HUES64 (cell line): ENCODE measurements at regions not wholly inside any gene's neighbourhood (a gene's known extent, or its start where the extent isn't known, plus 50 kb on each side); places are given as distances from the start of the nearest gene placed in this dataset.
A peak's percentile ranks its signal among the peaks of the same experiment; 100 is the strongest.

ENCODE experiments used
- H3K27ac ChIP-seq: 2 replicates; pipeline ENCODE4 v1.7.0; 2013; ENCODE audit warnings: low read depth, low read length, inconsistent platforms
- H3K27me3 ChIP-seq: 2 replicates; pipeline ENCODE4 v1.6.1; 2013; ENCODE audit warnings: mild to moderate bottlenecking, low read length; ENCODE audit not compliant: insufficient read depth
- H3K36me3 ChIP-seq: 2 replicates; pipeline ENCODE4 v1.6.1; 2013; ENCODE audit warnings: mild to moderate bottlenecking, low read length; ENCODE audit not compliant: insufficient read depth
- H3K4me1 ChIP-seq: 2 replicates; pipeline ENCODE4 v1.6.1; 2013; ENCODE audit warnings: mild to moderate bottlenecking, low read length, moderate library complexity; ENCODE audit not compliant: insufficient read depth
- H3K4me3 ChIP-seq: 2 replicates; pipeline ENCODE4 v1.5.1; 2013; ENCODE audit warnings: mild to moderate bottlenecking, low read length, moderate library complexity
- H3K9ac ChIP-seq: 2 replicates; pipeline ENCODE4 v1.6.1; 2013; ENCODE audit warnings: mild to moderate bottlenecking, low read depth, low read length
- H3K9me3 ChIP-seq: 2 replicates; pipeline ENCODE4 v1.6.1; 2013; ENCODE audit warnings: low read depth, low read length; ENCODE audit not compliant: insufficient read depth
- WGBS: fragments of 150-250, 120-280 bp; methylation state at CpG from one replicate; pipeline ENCODE4 v1.1.7; 2013; ENCODE audit warnings: missing lambda C conversion rate; 5-methylcytosine and 5-hydroxymethylcytosine counted together

GRCh38 chr1:38394303-38394702 is 347.7 kb upstream of the POU3F1 start:
- Histone ChIP-seq H3K9ac (no peak overlapping the region), H3K4me1 (peaks cover 10% of the 10 kb centered on the region), H3K9me3 (peaks cover 27% of the 10 kb centered on the region), H3K4me3 (no peak overlapping the region), H3K36me3 (no peaks in the 10 kb centered on the region), H3K27ac (no peak overlapping the region), H3K27me3 (no peaks in the 10 kb centered on the region)

- WGBS, result 63% methylated on average over 2 of the region's 2 CpGs
- peaks cover 10% of the 10 kb centered on the region for H3K4me1 ChIP-seq
- no peak overlapping the region for H3K27ac ChIP-seq
- H3K36me3 ChIP-seq, result no peaks in the 10 kb centered on the region
- no peaks in the 10 kb centered on the region for H3K27me3 ChIP-seq
- peaks cover 35% of the 10 kb centered on the region for H3K9me3 ChIP-seq
- no peak overlapping the region for H3K4me3 ChIP-seq
- H3K9ac ChIP-seq, result no peak overlapping the region
Measured at GRCh38 chr1:38392861-38393260, 346.3 kb upstream of the POU3F1 start.

GRCh38 chr1:38381256-38381655 is 334.7 kb upstream of the POU3F1 start:
- no peaks in the 10 kb centered on the region for H3K27me3 ChIP-seq
- peaks cover 9% of the 10 kb centered on the region for H3K4me1 ChIP-seq
- H3K9me3 ChIP-seq, result no peaks in the 10 kb centered on the region
- H3K27ac ChIP-seq, result no peak overlapping the region
- no peak overlapping the region for H3K4me3 ChIP-seq
- no peaks in the 10 kb centered on the region for H3K36me3 ChIP-seq
- no peak overlapping the region for H3K9ac ChIP-seq
- 95% methylated on average over 8 of the region's 8 CpGs for WGBS

GRCh38 chr1:38376577-38376976 is 330.0 kb upstream of the POU3F1 start:
- Histone ChIP-seq H3K27me3 (no peaks in the 10 kb centered on the region), H3K9ac (no peak overlapping the region), H3K27ac (no peak overlapping the region), H3K36me3 (no peaks in the 10 kb centered on the region), H3K4me1 (peaks cover 9% of the 10 kb centered on the region), H3K9me3 (peaks cover 19% of the 10 kb centered on the region), H3K4me3 (no peak overlapping the region)
- 89% methylated on average over 2 of the region's 2 CpGs for WGBS

- no CpG with 5 or more reads among the region's 1 CpG for WGBS
- Histone ChIP-seq H3K4me1 (peaks cover 18% of the 10 kb centered on the region; the same call in 1 of the 2 replicates), H3K9me3 (peaks cover 19% of the 10 kb centered on the region), H3K27me3 (no peaks in the 10 kb centered on the region), H3K9ac (no peak overlapping the region), H3K4me3 (no peak overlapping the region), H3K27ac (no peak overlapping the region), H3K36me3 (no peaks in the 10 kb centered on the region)
Measured at GRCh38 chr1:38375035-38375434, 328.4 kb upstream of the POU3F1 start.

- H3K36me3 ChIP-seq, result no peaks in the 10 kb centered on the region
- peaks cover 15% of the 10 kb centered on the region; the same call in 1 of the 2 replicates for H3K4me1 ChIP-seq
- no peak overlapping the region for H3K9ac ChIP-seq
- H3K9me3 ChIP-seq, result peaks cover 19% of the 10 kb centered on the region
- no peaks in the 10 kb centered on the region for H3K27me3 ChIP-seq
- WGBS, result no CpG with 5 or more reads among the region's 1 CpG
- H3K4me3 ChIP-seq, result no peak overlapping the region
- peak overlapping the region; percentile 57; the same call in 1 of the 2 replicates for H3K27ac ChIP-seq
Measured at GRCh38 chr1:38371505-38371844, 324.9 kb upstream of the POU3F1 start.

GRCh38 chr1:38370716-38371504 is 324.3 kb upstream of the POU3F1 start:
- Histone ChIP-seq H3K4me3 (no peak overlapping the region), H3K4me1 (peaks cover 15% of the 10 kb centered on the region; the same call in 1 of the 2 replicates), H3K27me3 (no peaks in the 10 kb centered on the region), H3K27ac (peak overlapping the region; percentile 78), H3K36me3 (no peaks in the 10 kb centered on the region), H3K9ac (no peak overlapping the region), H3K9me3 (peaks cover 19% of the 10 kb centered on the region)
- 57% methylated on average over 14 of the region's 14 CpGs for WGBS

- H3K27ac ChIP-seq, result no peak overlapping the region
- H3K27me3 ChIP-seq, result no peaks in the 10 kb centered on the region
- H3K9me3 ChIP-seq, result no peaks in the 10 kb centered on the region
- no peaks in the 10 kb centered on the region for H3K36me3 ChIP-seq
- no peak overlapping the region for H3K9ac ChIP-seq
- H3K4me1 ChIP-seq, result peaks cover 31% of the 10 kb centered on the region
- no peak overlapping the region for H3K4me3 ChIP-seq
- WGBS, result 94% methylated on average over 1 of the region's 1 CpG
Measured at GRCh38 chr1:38365242-38365641, 318.6 kb upstream of the POU3F1 start.

GRCh38 chr1:38361566-38361965 is 315.0 kb upstream of the POU3F1 start:
- Histone ChIP-seq H3K4me3 (no peak overlapping the region), H3K27me3 (no peaks in the 10 kb centered on the region), H3K36me3 (no peaks in the 10 kb centered on the region), H3K27ac (no peak overlapping the region), H3K9me3 (no peaks in the 10 kb centered on the region), H3K9ac (no peak overlapping the region), H3K4me1 (peaks cover 29% of the 10 kb centered on the region)
- 68% methylated on average over 5 of the region's 6 CpGs for WGBS

GRCh38 chr1:38360807-38361206 is 314.2 kb upstream of the POU3F1 start:
- WGBS, result 97% methylated on average over 1 of the region's 1 CpG
- Histone ChIP-seq H3K4me3 (no peak overlapping the region), H3K27me3 (no peaks in the 10 kb centered on the region), H3K9ac (no peak overlapping the region), H3K4me1 (peaks cover 29% of the 10 kb centered on the region), H3K9me3 (no peaks in the 10 kb centered on the region), H3K36me3 (no peaks in the 10 kb centered on the region), H3K27ac (no peak overlapping the region)

- Histone ChIP-seq H3K27me3 (no peaks in the 10 kb centered on the region), H3K9ac (no peak overlapping the region), H3K36me3 (no peaks in the 10 kb centered on the region), H3K4me3 (no peak overlapping the region), H3K4me1 (peaks cover 10% of the 10 kb centered on the region), H3K27ac (no peak overlapping the region), H3K9me3 (0 out of 2 replicates have a peak, but pooled peaks cover 2% of the 10 kb centered on the region)
- 94% methylated on average over 5 of the region's 6 CpGs for WGBS
Measured at GRCh38 chr1:38353956-38354355, 307.4 kb upstream of the POU3F1 start.

- 70% methylated on average over 5 of the region's 6 CpGs for WGBS
Measured at GRCh38 chr1:38352869-38353268, 306.3 kb upstream of the POU3F1 start.

More at GRCh38 chr1:38352869-38353268, 306.3 kb upstream of the POU3F1 start:
- Histone ChIP-seq H3K27ac (no peak overlapping the region), H3K4me1 (peaks cover 10% of the 10 kb centered on the region), H3K9ac (no peak overlapping the region), H3K27me3 (no peaks in the 10 kb centered on the region), H3K9me3 (peaks cover 9% of the 10 kb centered on the region; the same call in 1 of the 2 replicates), H3K4me3 (no peak overlapping the region), H3K36me3 (no peaks in the 10 kb centered on the region)
